B cell (primary cell): ENCODE measurements at regions not wholly inside any gene's neighbourhood (a gene's known extent, or its start where the extent isn't known, plus 50 kb on each side); places are given as distances from the start of the nearest gene placed in this dataset.

ENCODE experiments used
- ATAC-seq: fragments of 200-7000 bp; cut with Tn5 transposase; one replicate; pipeline ENCODE4 v1.10.0; 2021; ENCODE audit warnings: low read depth, mild to moderate bottlenecking, moderate number of reproducible peaks, moderate library complexity
- CTCF ChIA-PET: fragments of 350-600 bp; sonication (Branson Sonifier 250); formaldehyde crosslinking; loops from one replicate; lab custom pipeline; 2021; ENCODE audit warnings: antibody characterized with exemption, inconsistent platforms; lab: Charles Lee
- POLR2A ChIA-PET: fragments of 350-600 bp; sonication (Branson Sonifier 250); formaldehyde crosslinking; loops from one replicate; lab custom pipeline; 2021; ENCODE audit warnings: antibody characterized with exemption; lab: Charles Lee
- DNase-seq: peaks from one replicate; pipeline ENCODE4 v3.0.0; 2013
- H2AFZ ChIP-seq: 2 replicates; pipeline ENCODE4 v1.6.1; 2012; ENCODE audit warnings: mild to moderate bottlenecking, low read depth, low read length; ENCODE audit not compliant: insufficient read depth, poor library complexity, severe bottlenecking
- H3K27ac ChIP-seq, 2 donors: 1 replicate in 1 of 2; 2 replicates in 1 of 2; pipeline ENCODE4 v1.5.1; 2012 to 2013; ENCODE audit warnings: low read length in 2 of 2, mild to moderate bottlenecking in 2 of 2, moderate library complexity in 1 of 2
- H3K27me3 ChIP-seq, 4 experiments: fragments of 200-600 bp in 1 of 4; sonication (generic) in 1 of 4; replicated peaks in 1 of 4; 1 replicate in 2 of 4; 2 replicates in 2 of 4; pipeline versions ENCODE4 v1.6.1 to v1.7.0; 2013 to 2016; ENCODE audit warnings: low read length in 3 of 4, mild to moderate bottlenecking in 2 of 4, mixed read lengths in 1 of 4, moderate library complexity in 1 of 4; ENCODE audit not compliant: insufficient read depth in 4 of 4, control insufficient read depth in 3 of 4; ENCODE audit errors: control extremely low read depth in 1 of 4
- H3K36me3 ChIP-seq, 2 experiments: replicated peaks in 1 of 2; 1 replicate in 1 of 2; 2 replicates in 1 of 2; pipeline versions ENCODE4 v1.6.1 to v1.7.1; 2013; ENCODE audit warnings: low read length in 1 of 2; ENCODE audit not compliant: insufficient read depth in 2 of 2, control insufficient read depth in 1 of 2; ENCODE audit errors: control extremely low read depth in 1 of 2, extremely low read depth in 1 of 2
- H3K4me1 ChIP-seq, 2 donors: fragments of 200-600 bp in 1 of 2; sonication (generic) in 1 of 2; 1 replicate in 1 of 2; 2 replicates in 1 of 2; pipeline versions ENCODE4 v1.5.1 to v1.6.1; 2013 to 2017; ENCODE audit warnings: low read length in 2 of 2; ENCODE audit not compliant: control insufficient read depth in 2 of 2, insufficient read depth in 2 of 2
- H3K4me2 ChIP-seq: replicated peaks from 2 replicates; pipeline ENCODE3; 2012; ENCODE audit warnings: mild to moderate bottlenecking, low read depth, low read length; ENCODE audit not compliant: poor library complexity, severe bottlenecking
- H3K4me3 ChIP-seq, 5 experiments: fragments of 200-600 bp in 1 of 5; sonication (generic) in 1 of 5; 1 replicate in 3 of 5; 2 replicates in 2 of 5; pipeline versions ENCODE4 v1.5.1 to v1.7.0; 2011 to 2016; ENCODE audit warnings: low read length in 4 of 5, mild to moderate bottlenecking in 4 of 5, low read depth in 2 of 5, control low read depth in 1 of 5, moderate library complexity in 1 of 5; ENCODE audit not compliant: insufficient read depth in 1 of 5; ENCODE audit errors: control extremely low read depth in 1 of 5, extremely low read depth in 1 of 5
- H3K79me2 ChIP-seq: fragments of 200-600 bp; sonication (generic); one replicate; pipeline ENCODE4 v1.6.0; 2016; ENCODE audit warnings: low read length; ENCODE audit not compliant: control insufficient read depth, insufficient read depth
- H3K9ac ChIP-seq: fragments of 200-600 bp; sonication (generic); 2 replicates; pipeline ENCODE4 v1.6.1; 2017; ENCODE audit warnings: mild to moderate bottlenecking, low read length, moderate library complexity
- H3K9me3 ChIP-seq, 3 donors: one replicate each; pipeline versions ENCODE4 v1.6.1 to v1.7.1; 2013; ENCODE audit warnings: low read length in 2 of 3; ENCODE audit not compliant: control insufficient read depth in 2 of 3, insufficient read depth in 1 of 3; ENCODE audit errors: control extremely low read depth in 1 of 3
- H4K20me1 ChIP-seq: 2 replicates; pipeline ENCODE4 v1.6.0; 2012; ENCODE audit warnings: mild to moderate bottlenecking, low read length; ENCODE audit not compliant: insufficient read depth, control insufficient read depth, poor library complexity, severe bottlenecking
- H3K27ac Mint-ChIP-seq: one replicate; pipeline ENCODE4 v1.8.0; 2021; ENCODE audit warnings: mixed read lengths
- H3K27me3 Mint-ChIP-seq: one replicate; pipeline ENCODE4 v1.8.0; 2021; ENCODE audit warnings: mixed read lengths
- H3K4me1 Mint-ChIP-seq: one replicate; pipeline ENCODE4 v1.8.0; 2021; ENCODE audit warnings: mixed read lengths
- H3K4me3 Mint-ChIP-seq: one replicate; pipeline ENCODE4 v1.8.0; 2021; ENCODE audit warnings: mixed read lengths
- H3K9me3 Mint-ChIP-seq: one replicate; pipeline ENCODE4 v1.8.0; 2022; ENCODE audit warnings: mixed read lengths; ENCODE audit not compliant: insufficient read depth
- CTCF ChIP-seq: fragments of 200-600 bp; IDR thresholded peaks from one replicate; pipeline ENCODE4 v1.8.0; 2022; ENCODE audit warnings: antibody characterized with exemption, mild to moderate bottlenecking
- EZH2 ChIP-seq: IDR thresholded peaks from 2 replicates; pipeline ENCODE4 v1.6.1; 2012; ENCODE audit warnings: borderline replicate concordance, low read depth, mild to moderate bottlenecking, moderate library complexity, low read length; ENCODE audit not compliant: insufficient read depth, poor library complexity, severe bottlenecking
- WGBS: methylation state at CpG from one replicate; pipeline ENCODE4 v1.1.5; 2013; ENCODE audit warnings: missing lambda C conversion rate; ENCODE audit not compliant: insufficient coverage; 5-methylcytosine and 5-hydroxymethylcytosine counted together
- intact Hi-C: fragments of 100-400 bp; cut with micrococcal nuclease; formaldehyde crosslinking; loops from one replicate; pipeline ENCODE4 v1.10.0; 2022

GRCh38 chr2:37827911-37828511, 97.1 kb upstream of the RMDN2 start:
- WGBS, result 95% methylated on average over 4 of the region's 6 CpGs
- no peaks in the 10 kb centered on the region for H3K9me3 Mint-ChIP-seq
- H3K27ac Mint-ChIP-seq, result no peak overlapping the region
- H2AFZ ChIP-seq, result no peak overlapping the region
- no peak overlapping the region for H3K27ac ChIP-seq
- H3K79me2 ChIP-seq, result no peaks in the 10 kb centered on the region
- no peak for ATAC-seq
- H3K4me1 Mint-ChIP-seq, result peaks cover 2% of the 10 kb centered on the region
- no peak for DNase-seq
- no peaks in the 10 kb centered on the region for H3K27me3 ChIP-seq
- peaks cover under 1 to 7% of the 10 kb centered on the region in 2 donors for H3K4me1 ChIP-seq
- TF ChIP-seq EZH2 (no peak), CTCF (no peak)
- no peak overlapping the region for H3K4me3 Mint-ChIP-seq
- no peaks in the 10 kb centered on the region for H3K27me3 Mint-ChIP-seq
- H3K36me3 ChIP-seq, result no peaks in the 10 kb centered on the region
- no peak overlapping the region for H3K4me3 ChIP-seq
- no peaks in the 10 kb centered on the region for H4K20me1 ChIP-seq
- ChIA-PET POLR2A (no interaction called here), CTCF (interaction anchor here (12.8 to 15.3 kb wide), 2 partner anchors 414 to 430 kb away, joined by 311 to 517 read pairs; no protein-coding TSS in a partner anchor)
- no peak overlapping the region for H3K4me2 ChIP-seq
- intact Hi-C loops, result no loop called here
- no peak overlapping the region for H3K9ac ChIP-seq
- H3K9me3 ChIP-seq, result no peaks in the 10 kb centered on the region

- intact Hi-C loops, result no loop called here
- Histone ChIP-seq H3K9me3 (no peaks in the 10 kb centered on the region), H3K4me1 (peaks cover 0 to 4% of the 10 kb centered on the region in 2 donors), H4K20me1 (no peaks in the 10 kb centered on the region), H3K27ac (no peak overlapping the region), H3K36me3 (no peaks in the 10 kb centered on the region), H3K4me2 (no peak overlapping the region), H3K79me2 (no peaks in the 10 kb centered on the region), H3K27me3 (no peaks in the 10 kb centered on the region), H2AFZ (no peak overlapping the region), H3K9ac (no peak overlapping the region), H3K4me3 (no peak overlapping the region)
- H3K27ac Mint-ChIP-seq, result no peak overlapping the region
- no CpG with 5 or more reads among the region's 3 CpGs for WGBS
- H3K4me1 Mint-ChIP-seq, result peaks cover 2% of the 10 kb centered on the region
- ChIA-PET CTCF (interaction anchor here (0.6 to 15.3 kb wide), 5 partner anchors 415 to 1316 kb away, joined by 3 to 517 read pairs (median 4); no protein-coding TSS in a partner anchor), POLR2A (no interaction called here)
- no peak overlapping the region for H3K4me3 Mint-ChIP-seq
- no peaks in the 10 kb centered on the region for H3K9me3 Mint-ChIP-seq
- DNase-seq (no peak), ATAC-seq (no peak)
- no peaks in the 10 kb centered on the region for H3K27me3 Mint-ChIP-seq
- TF ChIP-seq EZH2 (no peak), CTCF (no peak)
Measured at GRCh38 chr2:37829202-37829601, 95.9 kb upstream of the RMDN2 start.
